ENCODE measurements at regions not wholly inside any gene's neighbourhood (a gene's known extent, or its start where the extent isn't known, plus 50 kb on each side); places are given as distances from the start of the nearest gene placed in this dataset.

- ATAC-seq, result no peak
- DNase-seq (ENCODE audit: low spot score), result no peak
Measured at GRCh38 chr11:88448131-88448670, 110.7 kb upstream of the CTSC start.

GRCh38 chr11:88447281-88447680 is 109.7 kb upstream of the CTSC start:
- DNase-seq (ENCODE audit: low spot score), result no peak
- ATAC-seq, result no peak

- ATAC-seq, result no peak
- no peak for DNase-seq (ENCODE audit: low spot score)
Measured at GRCh38 chr11:88439356-88439755, 101.8 kb upstream of the CTSC start.

GRCh38 chr11:88438721-88439120 is 101.2 kb upstream of the CTSC start:
- no peak for ATAC-seq
- no peak for DNase-seq (ENCODE audit: low spot score)

- DNase-seq (ENCODE audit: low spot score) (no peak), ATAC-seq (no peak)
Measured at GRCh38 chr11:88435415-88435814, 97.9 kb upstream of the CTSC start.

- DNase-seq (ENCODE audit: low spot score) (no peak), ATAC-seq (no peak)
Measured at GRCh38 chr11:88434333-88434976, 96.9 kb upstream of the CTSC start.

GRCh38 chr11:88433536-88434230 is 96.1 kb upstream of the CTSC start:
- no peak for DNase-seq (ENCODE audit: low spot score)
- ATAC-seq, result no peak

- DNase-seq (ENCODE audit: low spot score) (no peak), ATAC-seq (no peak)
Measured at GRCh38 chr11:88431675-88432341, 94.3 kb upstream of the CTSC start.

- no peak for ATAC-seq
Measured at GRCh38 chr11:88428959-88429358, 91.4 kb upstream of the CTSC start.

GRCh38 chr11:88427719-88428118 is 90.2 kb upstream of the CTSC start:
- ATAC-seq (no peak), DNase-seq (ENCODE audit: low spot score) (no peak)

More at GRCh38 chr11:88428959-88429358, 91.4 kb upstream of the CTSC start:
- DNase-seq (ENCODE audit: low spot score), result no peak

- no peak for DNase-seq (ENCODE audit: low spot score)
Measured at GRCh38 chr11:88424881-88425280, 87.3 kb upstream of the CTSC start.

GRCh38 chr11:88421530-88421929 is 84.0 kb upstream of the CTSC start:
- ATAC-seq, result peak; percentile 27
- DNase-seq (ENCODE audit: low spot score), result no peak

More at GRCh38 chr11:88424881-88425280, 87.3 kb upstream of the CTSC start:
- ATAC-seq, result no peak

- ATAC-seq, result peak; percentile 33
- DNase-seq (ENCODE audit: low spot score), result no peak
Measured at GRCh38 chr11:88420165-88420791, 82.7 kb upstream of the CTSC start.

- ATAC-seq, result no peak
- DNase-seq (ENCODE audit: low spot score), result no peak
Measured at GRCh38 chr11:88418508-88418907, 81.0 kb upstream of the CTSC start.

GRCh38 chr11:88415495-88415894 is 78.0 kb upstream of the CTSC start:
- ATAC-seq, result no peak
- DNase-seq (ENCODE audit: low spot score), result no peak

GRCh38 chr11:88414981-88415413 is 77.5 kb upstream of the CTSC start:
- ATAC-seq (no peak), DNase-seq (ENCODE audit: low spot score) (no peak)

- DNase-seq (ENCODE audit: low spot score) (no peak), ATAC-seq (peak; percentile 41)
Measured at GRCh38 chr11:88414385-88414861, 76.9 kb upstream of the CTSC start.

- DNase-seq (ENCODE audit: low spot score) (no peak), ATAC-seq (no peak)
Measured at GRCh38 chr11:88411265-88411664, 73.7 kb upstream of the CTSC start.

- ATAC-seq (no peak), DNase-seq (ENCODE audit: low spot score) (no peak)
Measured at GRCh38 chr11:88410656-88411055, 73.1 kb upstream of the CTSC start.

- no peak for DNase-seq (ENCODE audit: low spot score)
- no peak for ATAC-seq
Measured at GRCh38 chr11:88410056-88410455, 72.5 kb upstream of the CTSC start.

- ATAC-seq (no peak), DNase-seq (ENCODE audit: low spot score) (no peak)
Measured at GRCh38 chr11:88406876-88407275, 69.3 kb upstream of the CTSC start.
